Skeletal muscle tissue (tissue), 3 donors: ENCODE measurements at regions not wholly inside any gene's neighbourhood (a gene's known extent, or its start where the extent isn't known, plus 50 kb on each side); places are given as distances from the start of the nearest gene placed in this dataset.

Experiments
- H3K27ac ChIP-seq: one replicate; pipeline ENCODE4 v1.7.0; 2013; ENCODE audit warnings: mild to moderate bottlenecking, low read depth, low read length, inconsistent platforms
- H3K27me3 ChIP-seq, 3 donors: one replicate each; pipeline ENCODE4 v1.7.0; 2013; ENCODE audit warnings: low read length in 3 of 3; ENCODE audit not compliant: control insufficient read depth in 3 of 3, insufficient read depth in 3 of 3
- H3K36me3 ChIP-seq, 3 donors: one replicate each; pipeline ENCODE4 v1.7.0; 2013; ENCODE audit warnings: low read length in 3 of 3; ENCODE audit not compliant: control insufficient read depth in 3 of 3, insufficient read depth in 3 of 3
- H3K4me1 ChIP-seq, 3 donors: one replicate each; pipeline ENCODE4 v1.7.0; 2013; ENCODE audit warnings: low read length in 3 of 3, mild to moderate bottlenecking in 3 of 3; ENCODE audit not compliant: control insufficient read depth in 3 of 3, insufficient read depth in 3 of 3
- H3K4me3 ChIP-seq, 3 donors: one replicate each; pipeline ENCODE4 v1.7.0; 2013; ENCODE audit warnings: low read length in 3 of 3
- H3K9ac ChIP-seq, 3 donors: one replicate each; pipeline ENCODE4 v1.7.0; 2013; ENCODE audit warnings: low read length in 3 of 3, mild to moderate bottlenecking in 3 of 3, moderate library complexity in 2 of 3, low read depth in 1 of 3
- H3K9me3 ChIP-seq, 3 donors: one replicate each; pipeline ENCODE4 v1.7.0; 2013; ENCODE audit warnings: low read length in 3 of 3; ENCODE audit not compliant: control insufficient read depth in 3 of 3
- donor health status: Osteomylitis.

GRCh38 chr13:53142306-53142705 lies 113.7 kb downstream of the OLFM4 start:
- Histone ChIP-seq H3K9me3 (no peaks in the 10 kb centered on the region), H3K4me3 (no peak overlapping the region), H3K36me3 (no peaks in the 10 kb centered on the region), H3K27me3 (no peaks in the 10 kb centered on the region), H3K9ac (no peak overlapping the region), H3K4me1 (no peaks in the 10 kb centered on the region), H3K27ac (no peak overlapping the region)

GRCh38 chr13:53143757-53144339 lies 115.2 kb downstream of the OLFM4 start:
- no peaks in the 10 kb centered on the region for H3K27me3 ChIP-seq
- H3K9ac ChIP-seq: no peak overlapping the region
- H3K27ac ChIP-seq: no peak overlapping the region
- H3K4me3 ChIP-seq: no peak overlapping the region
- no peaks in the 10 kb centered on the region for H3K36me3 ChIP-seq
- no peaks in the 10 kb centered on the region for H3K9me3 ChIP-seq
- no peaks in the 10 kb centered on the region for H3K4me1 ChIP-seq

- no peak overlapping the region for H3K27ac ChIP-seq
- no peaks in the 10 kb centered on the region for H3K9me3 ChIP-seq
- no peak overlapping the region for H3K4me3 ChIP-seq
- H3K27me3 ChIP-seq: no peaks in the 10 kb centered on the region
- no peaks in the 10 kb centered on the region for H3K4me1 ChIP-seq
- H3K9ac ChIP-seq: no peak overlapping the region
- no peaks in the 10 kb centered on the region for H3K36me3 ChIP-seq
Measured at GRCh38 chr13:53144826-53145225, 116.2 kb downstream of the OLFM4 start.

- Histone ChIP-seq H3K27me3 (no peaks in the 10 kb centered on the region), H3K4me3 (no peak overlapping the region), H3K9ac (no peak overlapping the region), H3K9me3 (no peaks in the 10 kb centered on the region), H3K36me3 (no peaks in the 10 kb centered on the region), H3K27ac (no peak overlapping the region), H3K4me1 (no peaks in the 10 kb centered on the region)
Measured at GRCh38 chr13:53150568-53150967, 122.0 kb downstream of the OLFM4 start.

GRCh38 chr13:53151336-53152056 lies 122.9 kb downstream of the OLFM4 start:
- no peak overlapping the region for H3K9ac ChIP-seq

GRCh38 chr13:53152057-53152421 lies 123.4 kb downstream of the OLFM4 start:
- H3K36me3 ChIP-seq: no peaks in the 10 kb centered on the region
- H3K9me3 ChIP-seq: no peaks in the 10 kb centered on the region
- H3K27ac ChIP-seq: no peak overlapping the region
- no peak overlapping the region for H3K9ac ChIP-seq
- H3K27me3 ChIP-seq: no peaks in the 10 kb centered on the region
- no peaks in the 10 kb centered on the region for H3K4me1 ChIP-seq
- no peak overlapping the region for H3K4me3 ChIP-seq

More at GRCh38 chr13:53151336-53152056, 122.9 kb downstream of the OLFM4 start:
- Histone ChIP-seq H3K4me1 (no peaks in the 10 kb centered on the region), H3K9me3 (no peaks in the 10 kb centered on the region), H3K27me3 (no peaks in the 10 kb centered on the region), H3K27ac (no peak overlapping the region), H3K4me3 (no peak overlapping the region), H3K36me3 (no peaks in the 10 kb centered on the region)

GRCh38 chr13:53158201-53158600 lies 129.6 kb downstream of the OLFM4 start:
- Histone ChIP-seq H3K4me1 (no peaks in the 10 kb centered on the region), H3K27me3 (no peaks in the 10 kb centered on the region), H3K4me3 (no peak overlapping the region), H3K36me3 (no peaks in the 10 kb centered on the region), H3K27ac (no peak overlapping the region), H3K9me3 (no peaks in the 10 kb centered on the region), H3K9ac (no peak overlapping the region)

- Histone ChIP-seq H3K27ac (no peak overlapping the region), H3K9me3 (no peaks in the 10 kb centered on the region), H3K36me3 (no peaks in the 10 kb centered on the region), H3K9ac (no peak overlapping the region), H3K4me3 (no peak overlapping the region), H3K4me1 (no peaks in the 10 kb centered on the region), H3K27me3 (no peaks in the 10 kb centered on the region)
Measured at GRCh38 chr13:53159431-53159830, 130.8 kb downstream of the OLFM4 start.

- Histone ChIP-seq H3K9ac (no peak overlapping the region), H3K4me1 (no peaks in the 10 kb centered on the region), H3K27ac (no peak overlapping the region), H3K4me3 (no peak overlapping the region), H3K27me3 (no peaks in the 10 kb centered on the region), H3K36me3 (no peaks in the 10 kb centered on the region), H3K9me3 (no peaks in the 10 kb centered on the region)
Measured at GRCh38 chr13:53160211-53160610, 131.6 kb downstream of the OLFM4 start.

GRCh38 chr13:53161251-53161650 lies 132.6 kb downstream of the OLFM4 start:
- Histone ChIP-seq H3K9me3 (no peaks in the 10 kb centered on the region), H3K4me1 (no peaks in the 10 kb centered on the region), H3K36me3 (no peaks in the 10 kb centered on the region), H3K27me3 (no peaks in the 10 kb centered on the region), H3K4me3 (no peak overlapping the region), H3K9ac (no peak overlapping the region), H3K27ac (no peak overlapping the region)
